OCI-LY1 (cell line): ENCODE measurements at regions not wholly inside any gene's neighbourhood (a gene's known extent, or its start where the extent isn't known, plus 50 kb on each side); places are given as distances from the start of the nearest gene placed in this dataset.

Experiments
- H2AFZ ChIP-seq: fragments of 200-600 bp; sonication (generic), shearing (Covaris generic); 2 replicates; pipeline ENCODE4 v1.6.0; 2014; ENCODE audit warnings: antibody characterized with exemption, mild to moderate bottlenecking, low read length
- H3F3A ChIP-seq: fragments of 200-600 bp; sonication (generic), shearing (Covaris generic); 2 replicates; pipeline ENCODE4 v1.6.0; 2014; ENCODE audit warnings: mild to moderate bottlenecking, antibody characterized with exemption, low read length, moderate library complexity; ENCODE audit not compliant: insufficient read depth
- H3K27ac ChIP-seq: fragments of 200-600 bp; sonication (generic); 2 replicates; pipeline ENCODE4 v1.5.1; 2014; ENCODE audit warnings: low read length, mixed run types, mild to moderate bottlenecking, low read depth; ENCODE audit not compliant: poor library complexity, severe bottlenecking
- H3K27me3 ChIP-seq: fragments of 200-600 bp; sonication (generic); 2 replicates; pipeline ENCODE4 v1.6.0; 2014; ENCODE audit warnings: antibody characterized with exemption, mild to moderate bottlenecking, low read length, moderate library complexity; ENCODE audit not compliant: insufficient read depth
- H3K36me3 ChIP-seq: fragments of 200-600 bp; sonication (generic); 2 replicates; pipeline ENCODE4 v1.6.1; 2014; ENCODE audit warnings: mild to moderate bottlenecking, antibody characterized with exemption, low read length, moderate library complexity, mixed read lengths; ENCODE audit not compliant: insufficient read depth
- H3K4me1 ChIP-seq: fragments of 200-600 bp; sonication (generic); 2 replicates; pipeline ENCODE4 v1.5.1; 2014; ENCODE audit warnings: mild to moderate bottlenecking, low read length, moderate library complexity; ENCODE audit not compliant: insufficient read depth, severe bottlenecking
- H3K4me2 ChIP-seq: fragments of 200-600 bp; sonication (generic), shearing (Covaris generic); 2 replicates; pipeline ENCODE4 v1.6.1; 2014; ENCODE audit warnings: low read length
- H3K4me3 ChIP-seq: fragments of 200-600 bp; sonication (generic); 2 replicates; pipeline ENCODE4 v1.5.1; 2014; ENCODE audit warnings: low read length, low read depth, mild to moderate bottlenecking, mixed read lengths; ENCODE audit not compliant: poor library complexity, severe bottlenecking
- H3K79me2 ChIP-seq: fragments of 200-600 bp; shearing (Covaris generic); 2 replicates; pipeline ENCODE4 v1.6.1; 2016; ENCODE audit warnings: mixed run types, low read length, mixed read lengths; ENCODE audit not compliant: insufficient read depth
- H3K9ac ChIP-seq: fragments of 200-600 bp; sonication (generic), shearing (Covaris generic); 2 replicates; pipeline ENCODE4 v1.6.1; 2014; ENCODE audit warnings: mild to moderate bottlenecking, low read length, mixed read lengths
- H3K9me2 ChIP-seq: fragments of 200-600 bp; sonication (generic), shearing (Covaris generic); 2 replicates; pipeline ENCODE4 v1.6.1; 2014; ENCODE audit warnings: low read depth, mild to moderate bottlenecking, low read length, mixed read lengths
- H3K9me3 ChIP-seq: fragments of 200-600 bp; shearing (Covaris generic); 2 replicates; pipeline ENCODE4 v1.6.1; 2014; ENCODE audit warnings: low read length, mixed read lengths
- H4K20me1 ChIP-seq: fragments of 200-600 bp; sonication (generic), shearing (Covaris generic); 2 replicates; pipeline ENCODE4 v1.6.0; 2016; ENCODE audit warnings: mild to moderate bottlenecking, low read length; ENCODE audit not compliant: insufficient read depth
- CTCF ChIP-seq: fragments of 200-600 bp; sonication (generic), shearing (Covaris generic); IDR thresholded peaks from 2 replicates; pipeline ENCODE4 v1.5.1; 2017; ENCODE audit warnings: mild to moderate bottlenecking, antibody characterized with exemption, low read length, moderate library complexity, mixed read lengths
- EZH2 ChIP-seq: fragments of 200-600 bp; sonication (generic), shearing (Covaris generic); IDR thresholded peaks from 2 replicates; pipeline ENCODE4 v1.8.0; 2017; ENCODE audit warnings: borderline replicate concordance, mixed run types, mild to moderate bottlenecking, antibody characterized with exemption, low read length, moderate library complexity, mixed read lengths

DNA sequence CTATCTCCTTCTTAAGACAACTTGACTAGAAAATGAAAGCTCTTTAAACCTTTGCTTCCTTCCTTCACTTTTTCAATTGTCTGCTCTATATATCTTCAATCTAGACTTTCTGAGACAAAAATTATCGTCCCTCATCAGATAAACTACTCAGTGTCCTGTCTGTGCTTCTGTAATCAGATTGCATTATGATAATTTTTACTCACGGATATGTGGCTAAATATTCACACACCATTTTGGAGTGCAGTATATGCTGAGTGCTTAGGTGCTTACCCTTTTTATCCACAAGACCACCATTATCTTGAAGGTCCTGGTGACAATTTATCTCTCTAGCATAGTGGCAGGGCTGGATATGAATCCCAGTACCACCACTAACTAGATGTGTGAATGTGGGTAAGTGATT is 1012.3 kb downstream of the TUSC7 start:
- H3K27me3 ChIP-seq: peaks cover 3% of the 10 kb centered on the region; the same call in 1 of the 2 replicates
- no peaks in the 10 kb centered on the region for H3K36me3 ChIP-seq
- no peaks in the 10 kb centered on the region for H3K9me2 ChIP-seq
- H3K9me3 ChIP-seq: no peaks in the 10 kb centered on the region
- H3F3A ChIP-seq: no peaks in the 10 kb centered on the region
- H3K4me3 ChIP-seq: no peak overlapping the region
- H3K4me1 ChIP-seq: no peaks in the 10 kb centered on the region
- TF ChIP-seq CTCF: no peak
- TF ChIP-seq EZH2: no peak
- H3K27ac ChIP-seq: no peak overlapping the region
- H4K20me1 ChIP-seq: no peaks in the 10 kb centered on the region
- H3K4me2 ChIP-seq: no peak overlapping the region
- no peak overlapping the region for H2AFZ ChIP-seq
- no peaks in the 10 kb centered on the region for H3K79me2 ChIP-seq
- H3K9ac ChIP-seq: no peak overlapping the region

GRCh38 chr3:117722856-117723255 is 1013.3 kb downstream of the TUSC7 start:
- Histone ChIP-seq H3K4me3 (no peak overlapping the region), H3K9me2 (no peaks in the 10 kb centered on the region), H2AFZ (no peak overlapping the region), H3K79me2 (no peaks in the 10 kb centered on the region), H3K9ac (no peak overlapping the region), H3K27me3 (peaks cover 3% of the 10 kb centered on the region; the same call in 1 of the 2 replicates), H4K20me1 (no peaks in the 10 kb centered on the region), H3K4me1 (no peaks in the 10 kb centered on the region), H3F3A (no peaks in the 10 kb centered on the region), H3K27ac (no peak overlapping the region), H3K4me2 (no peak overlapping the region), H3K9me3 (no peaks in the 10 kb centered on the region), H3K36me3 (no peaks in the 10 kb centered on the region)
- TF ChIP-seq CTCF: no peak
- no peak for TF ChIP-seq EZH2

GRCh38 chr3:117723825-117724224 is 1014.2 kb downstream of the TUSC7 start:
- Histone ChIP-seq H3K36me3 (no peaks in the 10 kb centered on the region), H3K9me2 (no peaks in the 10 kb centered on the region), H3F3A (no peaks in the 10 kb centered on the region), H3K27me3 (peaks cover 3% of the 10 kb centered on the region; the same call in 1 of the 2 replicates), H4K20me1 (no peaks in the 10 kb centered on the region), H3K4me2 (no peak overlapping the region), H3K4me3 (no peak overlapping the region), H3K9me3 (no peaks in the 10 kb centered on the region), H2AFZ (no peak overlapping the region), H3K4me1 (no peaks in the 10 kb centered on the region), H3K27ac (no peak overlapping the region), H3K79me2 (no peaks in the 10 kb centered on the region), H3K9ac (no peak overlapping the region)
- TF ChIP-seq CTCF: no peak
